ENCODE measurements at regions not wholly inside any gene's neighbourhood (a gene's known extent, or its start where the extent isn't known, plus 50 kb on each side); places are given as distances from the start of the nearest gene placed in this dataset.

- H3K4me1 ChIP-seq = no peaks in the 10 kb centered on the region
- DNase-seq (ENCODE audit: low read depth in 1 of 2, low spot score in 1 of 2) (no peak), ATAC-seq (no peak), FAIRE-seq (no peak)
- TF ChIP-seq CEBPB (IDR thresholded peaks at IDR 0.05) (no peak), CHD4 (IDR thresholded peaks at IDR 0.05; ENCODE audit: borderline replicate concordance) (no peak), ZFP36 (IDR thresholded peaks at IDR 0.05; ENCODE audit: borderline replicate concordance, partially characterized antibody) (no peak)
- ChIA-PET POLR2A (no interaction called here), CTCF (no interaction called here)
- no peak overlapping the region for H3K4me3 ChIP-seq
- H3K27ac ChIP-seq = no peak overlapping the region
- H3K4me2 ChIP-seq = no peak overlapping the region
- 88% methylated on average over 3 of the region's 4 CpGs for WGBS (ENCODE audit: missing lambda C conversion rate)
- no peaks in the 10 kb centered on the region for H3K9me3 ChIP-seq
Observed at GRCh38 chr1:29676496-29676895, 440.2 kb downstream of the PTPRU start.

GRCh38 chr1:29675481-29676263, 439.4 kb downstream of the PTPRU start:
- TF ChIP-seq SMC3 (IDR thresholded peaks at IDR 0.05) (no peak), KDM5A (IDR thresholded peaks at IDR 0.05) (no peak), NFE2L2 (conservative IDR thresholded peaks at IDR 0.05; ENCODE audit: low read length) (no peak)
- no peaks in the 10 kb centered on the region for H3K4me1 ChIP-seq
- no peaks in the 10 kb centered on the region for H3K9me3 ChIP-seq
- DNase-seq (ENCODE audit: low read depth in 1 of 2, low spot score in 1 of 2) (no peak), ATAC-seq (no peak), FAIRE-seq (no peak)
- no peak overlapping the region for H3K4me3 ChIP-seq
- CTCF ChIA-PET = interaction anchor here (0.6 to 1.0 kb wide), 2 partner anchors 10 to 18 kb away, joined by 3 read pairs; no protein-coding TSS in a partner anchor
- no peak overlapping the region for H3K4me2 ChIP-seq
- no peak overlapping the region for H3K27ac ChIP-seq
- WGBS (ENCODE audit: missing lambda C conversion rate) = 79% methylated on average over 12 of the region's 12 CpGs
- POLR2A ChIA-PET = no interaction called here

- no peak for FAIRE-seq
- CTCF ChIA-PET = interaction anchor here (0.6 to 1.0 kb wide), 2 partner anchors 9 to 17 kb away, joined by 3 read pairs; no protein-coding TSS in a partner anchor
- WGBS (ENCODE audit: missing lambda C conversion rate) = 61% methylated on average over 3 of the region's 6 CpGs
Observed at GRCh38 chr1:29674627-29675326, 438.5 kb downstream of the PTPRU start.

More at GRCh38 chr1:29674627-29675326, 438.5 kb downstream of the PTPRU start:
- no peak overlapping the region for H3K4me2 ChIP-seq
- no peaks in the 10 kb centered on the region for H3K4me1 ChIP-seq
- no peak for TF ChIP-seq CEBPB (IDR thresholded peaks at IDR 0.05)
- TF ChIP-seq POLR2A (IDR thresholded peaks at IDR 0.05; ENCODE audit: low read length) = no peak
- no peak for TF ChIP-seq SMC3 (IDR thresholded peaks at IDR 0.05)
- no peak for TF ChIP-seq BHLHE40 (IDR thresholded peaks at IDR 0.05; ENCODE audit: low read depth, low read length)
- TF ChIP-seq HOXA7 (CRISPR knock-in tag; IDR thresholded peaks at IDR 0.05) = no peak
- no peak for TF ChIP-seq E2F6 (IDR thresholded peaks at IDR 0.05; ENCODE audit: borderline replicate concordance, low read depth)
- no peak for TF ChIP-seq ESRRA (IDR thresholded peaks at IDR 0.05; ENCODE audit: borderline replicate concordance, low read length)
- TF ChIP-seq HES2 (IDR thresholded peaks at IDR 0.05) = no peak
- no peak for TF ChIP-seq HMGXB4 (CRISPR knock-in tag; IDR thresholded peaks at IDR 0.05; ENCODE audit: borderline replicate concordance)
- TF ChIP-seq RCOR1 (IDR thresholded peaks at IDR 0.05; ENCODE audit: low read depth, low read length) = no peak
- TF ChIP-seq GATA3 (IDR thresholded peaks at IDR 0.05; ENCODE audit: borderline replicate concordance) = no peak
- no peak for TF ChIP-seq MYC (IDR thresholded peaks at IDR 0.05; ENCODE audit: borderline replicate concordance, low read length)
- no peak for TF ChIP-seq NR3C1 (IDR thresholded peaks at IDR 0.05)
- TF ChIP-seq RAD21 (conservative IDR thresholded peaks at IDR 0.05 in 1 of 2, IDR thresholded peaks at IDR 0.05 in 1 of 2) = no peak
- no peak for TF ChIP-seq RNF2 (IDR thresholded peaks at IDR 0.05; ENCODE audit: borderline replicate concordance, low read depth)
- TF ChIP-seq RARB (CRISPR knock-in tag; IDR thresholded peaks at IDR 0.05) = no peak
- TF ChIP-seq TFCP2L1 (CRISPR knock-in tag; IDR thresholded peaks at IDR 0.05) = no peak
- TF ChIP-seq TP53 (CRISPR knock-in tag; IDR thresholded peaks at IDR 0.05) = no peak
- no peak for TF ChIP-seq MAZ (IDR thresholded peaks at IDR 0.05; ENCODE audit: borderline replicate concordance, low read depth, low read length)
- no peak for TF ChIP-seq HDAC2 (IDR thresholded peaks at IDR 0.05)
- DNase-seq (ENCODE audit: low read depth in 1 of 2, low spot score in 1 of 2) = no peak
- H3K27ac ChIP-seq = no peak overlapping the region
- H3K9me3 ChIP-seq = no peaks in the 10 kb centered on the region
- no peak for ATAC-seq
- POLR2A ChIA-PET = no interaction called here
- H3K4me3 ChIP-seq = no peak overlapping the region
